ENCODE measurements at regions not wholly inside any gene's neighbourhood (a gene's known extent, or its start where the extent isn't known, plus 50 kb on each side); places are given as distances from the start of the nearest gene placed in this dataset.

- no peak for DNase-seq (ENCODE audit: low spot score)
- TF ChIP-seq, protein P1, sequence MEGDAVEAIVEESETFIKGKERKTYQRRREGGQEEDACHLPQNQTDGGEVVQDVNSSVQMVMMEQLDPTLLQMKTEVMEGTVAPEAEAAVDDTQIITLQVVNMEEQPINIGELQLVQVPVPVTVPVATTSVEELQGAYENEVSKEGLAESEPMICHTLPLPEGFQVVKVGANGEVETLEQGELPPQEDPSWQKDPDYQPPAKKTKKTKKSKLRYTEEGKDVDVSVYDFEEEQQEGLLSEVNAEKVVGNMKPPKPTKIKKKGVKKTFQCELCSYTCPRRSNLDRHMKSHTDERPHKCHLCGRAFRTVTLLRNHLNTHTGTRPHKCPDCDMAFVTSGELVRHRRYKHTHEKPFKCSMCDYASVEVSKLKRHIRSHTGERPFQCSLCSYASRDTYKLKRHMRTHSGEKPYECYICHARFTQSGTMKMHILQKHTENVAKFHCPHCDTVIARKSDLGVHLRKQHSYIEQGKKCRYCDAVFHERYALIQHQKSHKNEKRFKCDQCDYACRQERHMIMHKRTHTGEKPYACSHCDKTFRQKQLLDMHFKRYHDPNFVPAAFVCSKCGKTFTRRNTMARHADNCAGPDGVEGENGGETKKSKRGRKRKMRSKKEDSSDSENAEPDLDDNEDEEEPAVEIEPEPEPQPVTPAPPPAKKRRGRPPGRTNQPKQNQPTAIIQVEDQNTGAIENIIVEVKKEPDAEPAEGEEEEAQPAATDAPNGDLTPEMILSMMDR (IDR thresholded peaks at IDR 0.05): no peak
- Histone ChIP-seq H3K36me3 (no peaks in the 10 kb centered on the region), H3K4me1 (no peaks in the 10 kb centered on the region), H3K27me3 (peaks cover 0 to 2% of the 10 kb centered on the region in 2 donors), H3K27ac (no peak overlapping the region), H3K9me3 (no peaks in the 10 kb centered on the region), H3K4me3 (no peak overlapping the region)
These were observed 594.3 kb upstream of the KLF4 start for GRCh38 chr9:108083796-108084352.

GRCh38 chr9:108083160-108083750, 593.7 kb upstream of the KLF4 start:
- DNase-seq (ENCODE audit: low spot score): no peak
- Histone ChIP-seq H3K27ac (no peak overlapping the region), H3K9me3 (no peaks in the 10 kb centered on the region), H3K4me1 (no peaks in the 10 kb centered on the region), H3K4me3 (no peak overlapping the region), H3K27me3 (peaks cover 0 to 4% of the 10 kb centered on the region in 2 donors), H3K36me3 (no peaks in the 10 kb centered on the region)
- TF ChIP-seq, protein P1 (IDR thresholded peaks at IDR 0.05): no peak

GRCh38 chr9:108081112-108081511, 591.5 kb upstream of the KLF4 start:
- peaks cover 0 to 4% of the 10 kb centered on the region in 2 donors for H3K27me3 ChIP-seq
- no peaks in the 10 kb centered on the region for H3K4me1 ChIP-seq
- DNase-seq (ENCODE audit: low spot score): no peak
- H3K4me3 ChIP-seq: no peak overlapping the region
- H3K36me3 ChIP-seq: no peaks in the 10 kb centered on the region
- H3K9me3 ChIP-seq: no peaks in the 10 kb centered on the region
- no peak overlapping the region for H3K27ac ChIP-seq
- TF ChIP-seq, protein P1 (IDR thresholded peaks at IDR 0.05): no peak

GRCh38 chr9:108080285-108080684, 590.7 kb upstream of the KLF4 start:
- H3K27ac ChIP-seq: no peak overlapping the region
- no peak for DNase-seq (ENCODE audit: low spot score)
- no peaks in the 10 kb centered on the region for H3K36me3 ChIP-seq
- TF ChIP-seq, protein P1 (IDR thresholded peaks at IDR 0.05): no peak
- H3K9me3 ChIP-seq: no peaks in the 10 kb centered on the region
- H3K27me3 ChIP-seq: peaks cover 0 to 4% of the 10 kb centered on the region in 2 donors
- no peak overlapping the region for H3K4me3 ChIP-seq
- H3K4me1 ChIP-seq: no peaks in the 10 kb centered on the region

GRCh38 chr9:108078811-108079210, 589.2 kb upstream of the KLF4 start:
- Histone ChIP-seq H3K9me3 (no peaks in the 10 kb centered on the region), H3K27me3 (peaks cover 0 to 4% of the 10 kb centered on the region in 2 donors), H3K4me1 (no peaks in the 10 kb centered on the region), H3K27ac (no peak overlapping the region), H3K4me3 (no peak overlapping the region), H3K36me3 (no peaks in the 10 kb centered on the region)
- TF ChIP-seq, protein P1 (IDR thresholded peaks at IDR 0.05): no peak
- no peak for DNase-seq (ENCODE audit: low spot score)

DNA sequence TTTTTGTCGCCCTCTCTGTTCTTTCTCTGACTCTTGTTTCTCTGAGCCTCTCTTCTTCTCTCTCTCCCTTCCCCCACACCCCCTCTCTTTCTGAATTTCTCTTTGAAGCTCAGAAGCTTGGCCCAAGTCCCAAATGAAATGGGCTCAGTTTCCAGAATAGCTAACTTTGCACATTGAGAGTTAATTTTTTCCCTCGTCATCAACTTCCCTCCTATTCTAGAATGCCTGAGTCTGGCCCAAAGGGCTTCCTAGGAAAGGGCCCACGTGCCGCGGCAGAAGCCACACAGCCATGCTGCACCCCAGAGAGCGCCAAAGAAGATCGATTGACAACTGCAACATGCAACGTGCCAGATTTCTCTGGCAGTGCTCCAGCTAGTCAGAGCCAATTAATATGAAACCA, 588.8 kb upstream of the KLF4 start:
- H3K4me3 ChIP-seq: no peak overlapping the region
- TF ChIP-seq, protein P1 (IDR thresholded peaks at IDR 0.05): no peak
- peaks cover 0 to 4% of the 10 kb centered on the region in 2 donors for H3K27me3 ChIP-seq
- no peaks in the 10 kb centered on the region for H3K36me3 ChIP-seq
- H3K27ac ChIP-seq: no peak overlapping the region
- no peak for DNase-seq (ENCODE audit: low spot score)
- no peaks in the 10 kb centered on the region for H3K9me3 ChIP-seq
- H3K4me1 ChIP-seq: no peaks in the 10 kb centered on the region
